AG04450 (cell line): ENCODE measurements at regions not wholly inside any gene's neighbourhood (a gene's known extent, or its start where the extent isn't known, plus 50 kb on each side); places are given as distances from the start of the nearest gene placed in this dataset.

Experiments used
- CTCF ChIA-PET: fragments of 300-600, 350-600 bp; formaldehyde crosslinking; extraction: SDS; loops from one replicate; lab custom pipeline; 2022; ENCODE audit warnings: antibody characterized with exemption, inconsistent platforms; lab: Charles Lee
- POLR2A ChIA-PET: fragments of 350-600 bp; formaldehyde crosslinking; extraction: SDS; loops from one replicate; lab custom pipeline; 2021; ENCODE audit warnings: antibody characterized with exemption, inconsistent platforms; lab: Yijun Ruan, JAX
- DNase-seq: peaks from one replicate; pipeline ENCODE4 v3.0.0-alpha.2; 2011; ENCODE audit warnings: low read depth, low spot score
- H3K27ac ChIP-seq: one replicate; pipeline ENCODE4 v1.5.1; 2012; ENCODE audit warnings: low read depth, low read length, control low read depth
- H3K27me3 ChIP-seq: one replicate; pipeline ENCODE4 v1.6.0; 2012; ENCODE audit warnings: low read length; ENCODE audit not compliant: control insufficient read depth, insufficient read depth
- H3K4me3 ChIP-seq: 2 replicates; pipeline ENCODE4 v1.5.1; 2011; ENCODE audit warnings: mild to moderate bottlenecking, low read depth, low read length, control low read depth
- H3K9me3 ChIP-seq: 2 replicates; pipeline ENCODE4 v1.5.1; 2012; ENCODE audit warnings: low read length; ENCODE audit not compliant: control insufficient read depth, insufficient read depth
- CTCF ChIP-seq: IDR thresholded peaks from 2 replicates; pipeline ENCODE4 v1.5.1; 2011; ENCODE audit warnings: low read depth, low read length, control low read depth, inconsistent platforms

- ChIA-PET CTCF (no interaction called here), POLR2A (no interaction called here)
- no peak for TF ChIP-seq CTCF
Measured at GRCh38 chr5:61735531-61735930, 403.5 kb downstream of the ZSWIM6 start.

GRCh38 chr5:61735995-61736394, 403.9 kb downstream of the ZSWIM6 start:
- ChIA-PET POLR2A (no interaction called here), CTCF (no interaction called here)
- Histone ChIP-seq H3K9me3 (no peaks in the 10 kb centered on the region), H3K27ac (no peak overlapping the region), H3K4me3 (no peak overlapping the region), H3K27me3 (peaks cover 19% of the 10 kb centered on the region)
- TF ChIP-seq CTCF, result no peak
- no peak for DNase-seq

More at GRCh38 chr5:61735531-61735930, 403.5 kb downstream of the ZSWIM6 start:
- Histone ChIP-seq H3K27me3 (peaks cover 19% of the 10 kb centered on the region), H3K27ac (no peak overlapping the region), H3K9me3 (no peaks in the 10 kb centered on the region), H3K4me3 (no peak overlapping the region)
- DNase-seq, result no peak

- CTCF ChIA-PET, result no interaction called here
- Histone ChIP-seq H3K4me3 (no peak overlapping the region), H3K27me3 (peaks cover 10% of the 10 kb centered on the region), H3K27ac (no peak overlapping the region), H3K9me3 (no peaks in the 10 kb centered on the region)
- DNase-seq, result no peak
- no peak for TF ChIP-seq CTCF
- POLR2A ChIA-PET, result no interaction called here
Measured at GRCh38 chr5:61737301-61737963, 405.4 kb downstream of the ZSWIM6 start.

GRCh38 chr5:61737964-61738340, 405.9 kb downstream of the ZSWIM6 start:
- POLR2A ChIA-PET, result no interaction called here
- no peak for DNase-seq
- no peak overlapping the region for H3K4me3 ChIP-seq
- CTCF ChIA-PET, result no interaction called here
- no peak overlapping the region for H3K27ac ChIP-seq
- no peaks in the 10 kb centered on the region for H3K9me3 ChIP-seq
- peaks cover 6% of the 10 kb centered on the region for H3K27me3 ChIP-seq
- TF ChIP-seq CTCF, result no peak

- no peak for DNase-seq
- CTCF ChIA-PET, result no interaction called here
- POLR2A ChIA-PET, result no interaction called here
- no peak for TF ChIP-seq CTCF
- Histone ChIP-seq H3K9me3 (no peaks in the 10 kb centered on the region), H3K27me3 (peaks cover 5% of the 10 kb centered on the region), H3K27ac (no peak overlapping the region), H3K4me3 (no peak overlapping the region)
Measured at GRCh38 chr5:61738446-61738845, 406.4 kb downstream of the ZSWIM6 start.
